H1 (cell line): ENCODE measurements at regions not wholly inside any gene's neighbourhood (a gene's known extent, or its start where the extent isn't known, plus 50 kb on each side); places are given as distances from the start of the nearest gene placed in this dataset.

Experiments used
- CTCF ChIA-PET: fragments of 300-600 bp; sonication (Branson Sonifier 250); formaldehyde crosslinking; loops from one replicate; lab custom pipeline; 2021; ENCODE audit not compliant: partially characterized antibody; lab: Charles Lee
- POLR2A ChIA-PET: fragments of 300-600 bp; sonication (Branson Sonifier 250); formaldehyde crosslinking; loops from one replicate; lab custom pipeline; 2021; ENCODE audit warnings: inconsistent platforms; ENCODE audit not compliant: partially characterized antibody; lab: Charles Lee
- DNase-seq, 2 experiments: peaks; one replicate each; pipeline versions ENCODE4 v3.0.0 to v3.0.0-alpha.2; 2010 to 2022; ENCODE audit warnings: low spot score in 2 of 2, low read depth in 1 of 2, mixed read lengths in 1 of 2
- FAIRE-seq: peaks from 2 replicates; lab custom pipeline; 2011; peaks lifted over from hg19 to GRCh38; lab: Jason Lieb, UNC
- H2AFZ ChIP-seq: 2 replicates; pipeline ENCODE4 v1.8.1; 2012; ENCODE audit warnings: low read length, inconsistent platforms
- H2AK5ac ChIP-seq: 2 replicates; pipeline ENCODE4 v1.6.1; 2013; ENCODE audit warnings: low read depth, low read length
- H2BK120ac ChIP-seq: replicated peaks from 2 replicates; pipeline ENCODE3; 2013; ENCODE audit warnings: low read depth, low read length, inconsistent platforms
- H2BK12ac ChIP-seq: 2 replicates; pipeline ENCODE4 v1.6.1; 2013; ENCODE audit warnings: low read depth, low read length
- H2BK15ac ChIP-seq: 2 replicates; pipeline ENCODE4 v1.6.1; 2013; ENCODE audit warnings: low read length
- H2BK20ac ChIP-seq: 2 replicates; pipeline ENCODE4 v1.6.1; 2013; ENCODE audit warnings: low read length
- H2BK5ac ChIP-seq: 2 replicates; pipeline ENCODE4 v1.6.1; 2013; ENCODE audit warnings: low read depth, low read length
- H3K14ac ChIP-seq: 2 replicates; pipeline ENCODE4 v1.6.1; 2013; ENCODE audit warnings: inconsistent platforms; ENCODE audit not compliant: insufficient read length
- H3K18ac ChIP-seq: 2 replicates; pipeline ENCODE4 v1.6.1; 2013; ENCODE audit warnings: low read length; ENCODE audit errors: extremely low read depth
- H3K23ac ChIP-seq: 2 replicates; pipeline ENCODE4 v1.6.1; 2013; ENCODE audit warnings: inconsistent platforms; ENCODE audit not compliant: insufficient read length
- H3K23me2 ChIP-seq: 2 replicates; pipeline ENCODE4 v1.6.1; 2013; ENCODE audit warnings: low read depth, low read length
- H3K27ac ChIP-seq: 2 replicates; pipeline ENCODE4 v1.6.1; 2011; ENCODE audit warnings: low read depth, low read length, inconsistent platforms
- H3K27me3 ChIP-seq, 4 experiments: replicated peaks in 1 of 4; 1 replicate in 1 of 4; 2 replicates in 3 of 4; pipeline versions ENCODE4 v1.6.1 to v1.8.1; 2011 to 2013; ENCODE audit warnings: low read length in 3 of 4, mild to moderate bottlenecking in 3 of 4, inconsistent platforms in 2 of 4, mixed read lengths in 2 of 4, moderate library complexity in 1 of 4; ENCODE audit not compliant: control insufficient read depth in 3 of 4, insufficient read depth in 3 of 4; ENCODE audit errors: extremely low read depth in 1 of 4
- H3K36me3 ChIP-seq, 4 experiments: 2 replicates each; pipeline versions ENCODE4 v1.6.1 to v1.8.1; 2011 to 2013; ENCODE audit warnings: mild to moderate bottlenecking in 4 of 4, low read length in 3 of 4, moderate library complexity in 2 of 4, control low read depth in 1 of 4, inconsistent platforms in 1 of 4; ENCODE audit not compliant: insufficient read depth in 4 of 4, control insufficient read depth in 2 of 4
- H3K4ac ChIP-seq: replicated peaks from 2 replicates; pipeline ENCODE3; 2013; ENCODE audit warnings: low read length, low read depth, mixed read lengths, inconsistent platforms; ENCODE audit not compliant: insufficient read length
- H3K4me1 ChIP-seq, 4 experiments: replicated peaks in 1 of 4; 1 replicate in 1 of 4; 2 replicates in 3 of 4; pipeline versions ENCODE4 v1.6.1 to v1.8.1; 2011 to 2013; ENCODE audit warnings: low read length in 3 of 4, inconsistent platforms in 2 of 4, mixed read lengths in 1 of 4; ENCODE audit not compliant: insufficient read depth in 4 of 4, control insufficient read depth in 3 of 4
- H3K4me2 ChIP-seq, 2 experiments: 2 replicates each; pipeline versions ENCODE4 v1.6.1 to v1.8.1; 2011 to 2013; ENCODE audit warnings: low read depth in 2 of 2, low read length in 2 of 2, control low read depth in 1 of 2, inconsistent platforms in 1 of 2, mild to moderate bottlenecking in 1 of 2; ENCODE audit not compliant: insufficient read depth in 1 of 2
- H3K4me3 ChIP-seq, 4 experiments: fragments of 200-600, 300-600 bp in 1 of 4; sonication (generic), shearing (Covaris generic), sonication (Bioruptor Twin) in 1 of 4; 2 replicates each; pipeline versions ENCODE4 v1.5.1 to v1.8.1; 2011 to 2016; ENCODE audit warnings: low read length in 4 of 4, low read depth in 3 of 4, control low read depth in 2 of 4, inconsistent platforms in 2 of 4, mild to moderate bottlenecking in 2 of 4, mixed read lengths in 1 of 4, moderate library complexity in 1 of 4; ENCODE audit not compliant: insufficient read depth in 2 of 4; ENCODE audit errors: extremely low read depth in 1 of 4
- H3K56ac ChIP-seq: replicated peaks from 2 replicates; pipeline ENCODE3; 2013; ENCODE audit warnings: low read depth, mild to moderate bottlenecking, mixed read lengths, low read length, inconsistent platforms; ENCODE audit not compliant: insufficient read length
- H3K79me1 ChIP-seq: 2 replicates; pipeline ENCODE4 v1.6.1; 2013; ENCODE audit warnings: low read depth, low read length, control low read depth
- H3K79me2 ChIP-seq, 2 experiments: 2 replicates each; pipeline versions ENCODE4 v1.6.1 to v1.8.1; 2012 to 2013; ENCODE audit warnings: low read length in 2 of 2, mild to moderate bottlenecking in 2 of 2, inconsistent platforms in 1 of 2; ENCODE audit not compliant: insufficient read depth in 2 of 2, control insufficient read depth in 1 of 2
- H3K9ac ChIP-seq, 4 experiments: replicated peaks in 1 of 4; 1 replicate in 1 of 4; 2 replicates in 3 of 4; pipeline versions ENCODE4 v1.6.1 to v1.8.1; 2011 to 2013; ENCODE audit warnings: low read depth in 3 of 4, low read length in 3 of 4, control low read depth in 2 of 4, mild to moderate bottlenecking in 2 of 4, moderate library complexity in 2 of 4, inconsistent platforms in 1 of 4; ENCODE audit errors: extremely low read depth in 1 of 4
- H3K9me3 ChIP-seq, 2 experiments: 2 replicates each; pipeline versions ENCODE4 v1.6.1 to v1.8.1; 2012 to 2013; ENCODE audit warnings: mild to moderate bottlenecking in 2 of 2, moderate library complexity in 2 of 2, control low read depth in 1 of 2, inconsistent platforms in 1 of 2, low read depth in 1 of 2, low read length in 1 of 2, mixed read lengths in 1 of 2; ENCODE audit not compliant: insufficient read depth in 2 of 2
- H4K20me1 ChIP-seq, 2 experiments: replicated peaks in 1 of 2; 2 replicates each; pipeline versions ENCODE3 to v1.8.1; 2011 to 2013; ENCODE audit warnings: inconsistent platforms in 2 of 2, low read length in 2 of 2, mild to moderate bottlenecking in 1 of 2; ENCODE audit not compliant: insufficient read depth in 2 of 2, control insufficient read depth in 1 of 2
- H4K5ac ChIP-seq: 2 replicates; pipeline ENCODE4 v1.6.1; 2013; ENCODE audit warnings: low read length, low read depth, mixed read lengths, inconsistent platforms; ENCODE audit not compliant: insufficient read length
- H4K8ac ChIP-seq: 2 replicates; pipeline ENCODE4 v1.8.0; 2013; ENCODE audit warnings: mild to moderate bottlenecking, moderate library complexity, low read length, inconsistent platforms; ENCODE audit not compliant: insufficient read depth; ENCODE audit errors: extremely low read depth
- H4K91ac ChIP-seq: replicated peaks from 2 replicates; pipeline ENCODE3; 2013; ENCODE audit warnings: low read length, mixed read lengths, inconsistent platforms; ENCODE audit not compliant: insufficient read length
- JUND ChIP-seq: IDR thresholded peaks from 2 replicates; pipeline ENCODE4 v1.6.1; 2011; ENCODE audit warnings: mild to moderate bottlenecking, improper control_type of control experiment, low read length
- POU5F1 ChIP-seq: IDR thresholded peaks from 2 replicates; pipeline ENCODE4 v1.6.1; 2011; ENCODE audit warnings: low read depth, mild to moderate bottlenecking, low read length, moderate library complexity
- YY1 ChIP-seq: IDR thresholded peaks from 2 replicates; pipeline ENCODE4 v1.6.1; 2011; ENCODE audit warnings: low read depth, mild to moderate bottlenecking, low read length
- WGBS, 2 experiments: shearing (Covaris generic) in 1 of 2; methylation state at CpG; one replicate each; pipeline versions ENCODE4 v1.1.6 to v1.1.7; 2013 to 2015; ENCODE audit warnings: low lambda C conversion rate in 2 of 2, mixed read lengths in 2 of 2, inconsistent platforms in 1 of 2, low coverage in 1 of 2, missing lambda C conversion rate in 1 of 2; ENCODE audit not compliant: insufficient replicate concordance in 2 of 2, insufficient coverage in 1 of 2, insufficient read length in 1 of 2; ENCODE audit errors: extremely low coverage in 1 of 2, missing lambda C conversion rate in 1 of 2; 5-methylcytosine and 5-hydroxymethylcytosine counted together
- TF ChIP-seq, protein P1 (sequence below), 3 experiments: IDR thresholded peaks; 1 replicate in 2 of 3; 2 replicates in 1 of 3; pipeline versions ENCODE4 v1.5.1 to v1.6.1; 2011; ENCODE audit warnings: low read length in 3 of 3, mild to moderate bottlenecking in 3 of 3, inconsistent platforms in 2 of 3, low read depth in 1 of 3, moderate library complexity in 1 of 3; ENCODE audit not compliant: insufficient read depth in 1 of 3; ENCODE audit errors: control extremely low read depth in 1 of 3

DNA sequence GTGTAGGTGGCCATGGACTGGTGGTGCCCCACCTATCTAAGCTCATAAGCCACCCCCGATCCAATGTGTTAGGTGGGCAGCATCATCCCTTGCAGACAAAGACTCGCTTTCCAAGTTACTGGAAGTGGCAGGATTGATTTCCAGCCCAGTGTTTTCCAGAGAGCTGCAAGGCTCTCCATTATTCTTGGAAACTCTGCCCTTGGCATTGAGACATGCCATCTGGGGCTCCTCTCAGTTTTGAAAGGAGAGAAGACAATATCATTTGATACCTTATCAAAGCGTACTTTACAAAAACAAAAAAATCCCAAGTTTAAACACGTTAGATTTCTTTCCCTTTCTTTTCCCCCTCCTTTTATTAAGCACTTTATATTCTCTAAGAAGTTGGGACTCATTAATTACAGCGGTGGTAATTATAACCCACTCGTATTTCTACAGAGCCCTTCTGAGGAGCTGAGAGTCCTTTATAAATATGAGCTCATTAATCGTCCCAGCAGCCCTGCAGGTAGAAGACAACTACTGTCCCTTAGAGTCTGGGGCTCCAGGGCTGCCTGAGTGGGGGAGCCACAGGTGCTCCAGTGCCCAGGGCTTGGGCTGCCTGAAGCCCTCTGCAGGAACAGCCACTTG, 226.1 kb downstream of the TLE3 start:
- H4K91ac ChIP-seq = no peak overlapping the region
- H3K79me2 ChIP-seq = no peaks in the 10 kb centered on the region
- no peaks in the 10 kb centered on the region for H4K20me1 ChIP-seq
- no peak overlapping the region for H2BK15ac ChIP-seq
- no peak overlapping the region for H3K4ac ChIP-seq
- no peaks in the 10 kb centered on the region for H3K79me1 ChIP-seq
- peaks cover 4 to 9% of the 10 kb centered on the region in 2 experiments; a peak in 1 of 4 replicates for H3K9me3 ChIP-seq
- no peak overlapping the region for H4K5ac ChIP-seq
- no peak overlapping the region for H4K8ac ChIP-seq
- H3K4me2 ChIP-seq = no peak overlapping the region
- H3K14ac ChIP-seq = no peak overlapping the region
- H3K4me1 ChIP-seq = peaks cover 0 to 2% (median 0%) of the 10 kb centered on the region in 4 experiments; a peak in 1 of 7 replicates
- H3K27me3 ChIP-seq = no peaks in the 10 kb centered on the region
- no peak overlapping the region for H2BK5ac ChIP-seq
- no peak overlapping the region for H3K18ac ChIP-seq
- CTCF ChIA-PET = no interaction called here
- H3K23ac ChIP-seq = no peak overlapping the region
- H2AFZ ChIP-seq = no peak overlapping the region
- no peaks in the 10 kb centered on the region for H3K23me2 ChIP-seq
- no peak for DNase-seq
- no peak for TF ChIP-seq JUND
- TF ChIP-seq POU5F1 = no peak
- TF ChIP-seq, protein P1, sequence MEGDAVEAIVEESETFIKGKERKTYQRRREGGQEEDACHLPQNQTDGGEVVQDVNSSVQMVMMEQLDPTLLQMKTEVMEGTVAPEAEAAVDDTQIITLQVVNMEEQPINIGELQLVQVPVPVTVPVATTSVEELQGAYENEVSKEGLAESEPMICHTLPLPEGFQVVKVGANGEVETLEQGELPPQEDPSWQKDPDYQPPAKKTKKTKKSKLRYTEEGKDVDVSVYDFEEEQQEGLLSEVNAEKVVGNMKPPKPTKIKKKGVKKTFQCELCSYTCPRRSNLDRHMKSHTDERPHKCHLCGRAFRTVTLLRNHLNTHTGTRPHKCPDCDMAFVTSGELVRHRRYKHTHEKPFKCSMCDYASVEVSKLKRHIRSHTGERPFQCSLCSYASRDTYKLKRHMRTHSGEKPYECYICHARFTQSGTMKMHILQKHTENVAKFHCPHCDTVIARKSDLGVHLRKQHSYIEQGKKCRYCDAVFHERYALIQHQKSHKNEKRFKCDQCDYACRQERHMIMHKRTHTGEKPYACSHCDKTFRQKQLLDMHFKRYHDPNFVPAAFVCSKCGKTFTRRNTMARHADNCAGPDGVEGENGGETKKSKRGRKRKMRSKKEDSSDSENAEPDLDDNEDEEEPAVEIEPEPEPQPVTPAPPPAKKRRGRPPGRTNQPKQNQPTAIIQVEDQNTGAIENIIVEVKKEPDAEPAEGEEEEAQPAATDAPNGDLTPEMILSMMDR (IDR thresholded peaks at IDR 0.05; ENCODE audit: control extremely low read depth in 1 of 3, insufficient read depth in 1 of 3, low read depth in 1 of 3, low read length in 3 of 3) = no peak
- no peak for TF ChIP-seq YY1
- no peak overlapping the region for H2BK120ac ChIP-seq
- H3K4me3 ChIP-seq = no peak overlapping the region
- POLR2A ChIA-PET = interaction anchor here (1.6 kb wide), 1 partner anchor 14 kb away, joined by 4 read pairs; no protein-coding TSS in a partner anchor
- H3K9ac ChIP-seq = no peak overlapping the region
- no peak overlapping the region for H2AK5ac ChIP-seq
- no peak overlapping the region for H2BK12ac ChIP-seq
- no peak overlapping the region for H3K56ac ChIP-seq
- no peaks in the 10 kb centered on the region for H3K36me3 ChIP-seq
- 0 out of 2 replicates have a peak overlapping the region, but pooled peaks have one; percentile 34 for H2BK20ac ChIP-seq
- no peak overlapping the region for H3K27ac ChIP-seq
- no peak for FAIRE-seq
- WGBS, 2 experiments = 90% methylated on average over 5 of the region's 7 CpGs; no CpG with 5 or more reads in 1 of the 2 experiments
